Daoy (cell line): ENCODE measurements at regions not wholly inside any gene's neighbourhood (a gene's known extent, or its start where the extent isn't known, plus 50 kb on each side); places are given as distances from the start of the nearest gene placed in this dataset.

Experiments
- DNase-seq: peaks from one replicate; pipeline ENCODE4 v3.0.0-alpha.2; 2015; ENCODE audit warnings: low read depth

- no peak for DNase-seq
Measured at GRCh38 chr3:102113421-102114041, 264.2 kb downstream of the NFKBIZ start.

GRCh38 chr3:102114264-102114979, 265.1 kb downstream of the NFKBIZ start:
- DNase-seq = no peak

- no peak for DNase-seq
Measured at GRCh38 chr3:102122527-102122926, 273.2 kb downstream of the NFKBIZ start.

- DNase-seq = no peak
Measured at GRCh38 chr3:102123590-102124190, 274.4 kb downstream of the NFKBIZ start.

GRCh38 chr3:102124282-102124681, 275.0 kb downstream of the NFKBIZ start:
- DNase-seq = no peak

GRCh38 chr3:102124704-102125103, 275.4 kb downstream of the NFKBIZ start:
- DNase-seq = no peak

- no peak for DNase-seq
Measured at GRCh38 chr3:102125197-102125993, 276.1 kb downstream of the NFKBIZ start.

- DNase-seq = no peak
Measured at GRCh38 chr3:102125994-102126368, 276.7 kb downstream of the NFKBIZ start.

- peak; percentile 61 for DNase-seq
Measured at GRCh38 chr3:102129760-102130608, 280.7 kb downstream of the NFKBIZ start.

GRCh38 chr3:102132370-102132769, 283.1 kb downstream of the NFKBIZ start:
- no peak for DNase-seq

GRCh38 chr3:102133376-102133775, 284.1 kb downstream of the NFKBIZ start:
- no peak for DNase-seq

GRCh38 chr3:102135316-102135715, 286.0 kb downstream of the NFKBIZ start:
- DNase-seq = no peak

- DNase-seq = no peak
Measured at GRCh38 chr3:102136183-102136582, 286.9 kb downstream of the NFKBIZ start.

- no peak for DNase-seq
Measured at GRCh38 chr3:102140116-102140515, 290.8 kb downstream of the NFKBIZ start.

GRCh38 chr3:102141096-102141927, 292.0 kb downstream of the NFKBIZ start:
- DNase-seq = no peak

- no peak for DNase-seq
Measured at GRCh38 chr3:102141928-102142239, 292.6 kb downstream of the NFKBIZ start.

GRCh38 chr3:102142379-102143060, 292.3 kb upstream of the ZPLD1 start:
- DNase-seq = no peak

- DNase-seq = no peak
Measured at GRCh38 chr3:102143536-102143935, 291.3 kb upstream of the ZPLD1 start.

- DNase-seq = no peak
Measured at GRCh38 chr3:102144063-102144462, 290.8 kb upstream of the ZPLD1 start.
